Stimulated activated CD4-positive, alpha-beta T cell treated with anti-CD3 and anti-CD28 coated beads, Interleukin-2, amount 100 ng/mL, for 48 hours (primary cell): ENCODE measurements at regions not wholly inside any gene's neighbourhood (a gene's known extent, or its start where the extent isn't known, plus 50 kb on each side); places are given as distances from the start of the nearest gene placed in this dataset.

ENCODE experiments used
- DNase-seq, 2 donors: peaks; one replicate each; pipeline ENCODE4 v3.0.0-alpha.2; 2020

DNA sequence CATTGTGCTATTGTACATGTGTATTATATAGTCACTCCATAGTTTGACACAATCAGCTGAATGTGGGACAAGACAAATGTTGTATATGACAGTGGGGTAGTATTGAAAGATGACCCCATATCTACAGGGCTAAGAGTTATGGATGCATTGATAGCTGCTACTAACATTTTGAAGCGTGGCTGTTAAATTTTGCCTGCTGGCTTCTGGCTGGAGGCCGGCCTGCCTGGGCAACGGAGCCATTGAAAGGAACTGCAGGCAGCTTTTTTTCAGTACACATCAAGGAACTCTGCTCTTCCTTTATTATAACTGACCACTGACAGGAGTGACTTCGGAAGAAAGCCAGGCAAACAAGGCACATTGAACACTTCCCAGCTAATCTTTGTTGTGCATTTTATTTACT is 76.1 kb upstream of the TMEM33 start:
- DNase-seq: no peak

DNA sequence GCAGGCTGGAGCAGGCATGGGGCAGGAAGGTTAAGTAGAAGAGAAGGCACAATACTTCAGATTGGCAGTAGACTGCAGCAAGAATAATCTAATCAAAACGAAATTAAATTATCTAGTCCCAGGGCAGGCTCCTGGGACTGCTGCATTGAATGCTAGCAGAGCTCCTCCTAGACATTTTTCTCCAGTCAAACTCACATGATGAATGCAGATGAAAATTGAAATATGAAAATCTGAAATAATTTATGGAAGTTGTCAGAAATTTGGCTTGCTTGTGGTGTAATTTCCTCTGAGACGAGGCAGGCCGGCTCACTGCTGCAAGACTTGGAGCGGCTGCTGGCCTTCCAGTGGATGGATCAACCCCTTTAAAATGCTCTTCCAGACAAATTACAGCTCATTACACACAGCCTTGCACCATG is 78.0 kb upstream of the TMEM33 start:
- DNase-seq: no peak

DNA sequence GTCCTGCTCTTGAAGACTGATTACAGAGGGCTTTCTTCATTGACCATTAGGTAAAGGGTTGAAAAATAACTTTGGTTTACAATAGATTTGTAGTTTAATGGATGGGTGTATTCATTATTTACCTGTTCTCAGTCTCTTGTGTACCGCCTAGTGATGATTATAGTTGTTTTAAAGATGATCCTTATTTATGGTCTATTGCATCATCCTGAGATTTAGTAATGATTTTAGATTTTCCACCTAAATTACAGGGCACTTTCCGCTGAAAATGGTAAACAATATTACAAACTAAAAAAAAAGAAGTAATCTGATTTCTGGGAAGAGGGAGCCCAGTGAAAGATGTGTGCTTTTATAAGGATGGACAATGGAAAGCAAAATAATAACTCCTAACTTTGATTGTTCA is 78.4 kb upstream of the TMEM33 start:
- DNase-seq: no peak

GRCh38 chr4:41853973-41854372 is 81.3 kb upstream of the TMEM33 start:
- DNase-seq: no peak

GRCh38 chr4:41852229-41852628 is 83.0 kb upstream of the TMEM33 start:
- DNase-seq: no peak

DNA sequence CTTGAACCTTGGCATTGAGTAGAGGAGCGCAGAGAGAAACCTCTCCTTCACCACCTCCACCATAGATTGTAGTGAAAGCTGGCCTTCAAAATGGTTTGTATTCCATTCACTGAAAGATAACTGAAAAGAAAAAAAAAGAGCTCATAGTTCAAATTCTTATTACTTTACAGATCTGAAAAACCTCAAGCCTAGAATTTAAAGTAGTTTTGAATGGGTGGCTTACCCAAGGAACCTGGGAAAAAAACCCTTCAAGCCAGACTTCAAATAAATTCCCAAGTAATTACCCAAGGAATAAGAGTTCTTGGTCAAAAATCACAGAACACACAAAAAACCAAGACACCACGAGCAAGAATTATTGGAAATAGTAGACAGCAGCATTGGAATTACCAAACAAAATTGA is 83.6 kb upstream of the TMEM33 start:
- DNase-seq: no peak

GRCh38 chr4:41844327-41844726 is 90.9 kb upstream of the TMEM33 start:
- DNase-seq: no peak

- DNase-seq: no peak
Observed at GRCh38 chr4:41839916-41840854, 91.7 kb upstream of the PHOX2B start.

DNA sequence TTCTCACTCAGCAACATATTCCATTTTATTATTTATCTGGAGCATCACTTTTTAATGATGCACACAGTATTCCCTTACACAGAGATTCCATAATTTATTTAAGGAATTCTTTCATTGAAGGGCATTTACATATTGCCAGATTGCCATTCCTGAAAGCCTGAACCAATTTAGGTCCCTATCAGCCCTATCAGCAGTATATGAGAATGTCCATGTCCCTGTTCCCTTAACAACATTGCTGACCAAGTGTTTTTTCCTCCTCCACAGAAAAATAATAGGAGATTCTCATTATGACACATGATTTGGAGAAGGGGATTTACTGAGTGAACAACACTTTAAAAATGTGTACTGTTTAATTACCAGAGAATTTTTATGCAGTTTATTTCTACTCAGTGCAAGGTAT is 90.1 kb upstream of the PHOX2B start:
- no peak for DNase-seq

- no peak for DNase-seq
Observed at GRCh38 chr4:41835321-41835995, 86.9 kb upstream of the PHOX2B start.

DNA sequence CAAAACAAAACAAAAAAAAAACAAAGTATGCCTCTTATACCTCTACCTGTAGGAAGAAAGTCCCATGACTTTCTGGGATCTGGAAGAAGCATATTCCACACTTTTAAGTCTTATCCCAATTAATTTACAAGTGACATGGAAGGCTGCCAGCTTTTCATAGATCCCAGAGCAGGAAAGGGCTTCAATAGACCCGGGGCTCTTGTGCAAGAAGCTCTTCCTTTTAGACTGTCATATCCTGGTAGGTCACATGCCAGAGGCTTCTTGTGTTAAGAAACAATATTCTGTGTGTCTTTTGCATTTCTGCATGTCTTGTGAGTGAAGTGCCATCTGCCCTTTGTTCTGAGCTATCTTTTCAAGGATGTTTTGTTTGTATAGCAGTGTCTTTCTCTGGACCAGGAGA is 84.4 kb upstream of the PHOX2B start:
- DNase-seq: no peak

DNA sequence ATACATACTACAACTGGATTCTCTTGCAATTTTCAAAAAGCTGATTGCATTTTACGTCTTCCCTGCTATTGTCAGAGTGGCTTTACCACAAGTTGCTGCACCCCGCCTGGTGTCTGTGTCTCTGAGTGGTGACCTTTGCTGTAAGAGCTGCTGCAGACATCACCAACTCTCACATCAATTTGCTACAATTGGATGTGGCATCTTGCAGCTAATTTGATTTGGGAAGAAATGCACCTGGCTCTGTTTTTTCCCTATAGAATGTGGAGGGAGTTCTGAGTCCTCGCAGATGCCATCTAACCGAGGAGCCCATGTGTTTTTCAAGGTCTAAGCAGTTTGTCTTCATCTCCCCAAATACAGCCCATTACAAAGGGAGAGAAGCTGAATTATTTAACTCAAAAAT is 73.8 kb upstream of the PHOX2B start:
- DNase-seq: no peak

DNA sequence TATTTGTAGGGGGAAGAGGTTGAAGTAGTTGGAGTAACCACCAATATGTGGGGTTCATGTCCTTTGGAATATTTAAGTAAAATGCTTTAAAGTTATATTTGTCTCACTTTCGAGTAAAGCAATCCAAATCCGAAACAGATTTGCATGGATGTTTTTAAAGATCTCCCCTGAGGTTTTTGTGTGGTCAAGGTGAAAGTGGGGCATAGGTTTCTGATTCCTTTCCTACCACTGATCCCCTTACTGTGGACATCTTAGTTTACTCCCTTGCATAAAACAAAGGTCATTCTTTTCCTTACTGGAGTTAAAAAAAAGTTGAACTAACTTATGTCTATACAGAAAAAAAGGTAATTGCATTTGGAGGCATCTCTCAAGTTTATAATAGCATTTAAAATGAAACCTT is 71.9 kb upstream of the PHOX2B start:
- DNase-seq: no peak

- DNase-seq: no peak
Observed at GRCh38 chr4:41819621-41820020, 71.1 kb upstream of the PHOX2B start.

GRCh38 chr4:41815473-41815872 is 66.9 kb upstream of the PHOX2B start:
- DNase-seq: no peak

GRCh38 chr4:41814565-41814964 is 66.0 kb upstream of the PHOX2B start:
- no peak for DNase-seq

- DNase-seq: no peak
Observed at GRCh38 chr4:41806807-41807206, 58.3 kb upstream of the PHOX2B start.

GRCh38 chr4:41802590-41802989 is 54.1 kb upstream of the PHOX2B start:
- no peak for DNase-seq

GRCh38 chr4:41799126-41799525 is 50.6 kb upstream of the PHOX2B start:
- no peak for DNase-seq
